GM03348 (cell line): ENCODE measurements at regions not wholly inside any gene's neighbourhood (a gene's known extent, or its start where the extent isn't known, plus 50 kb on each side); places are given as distances from the start of the nearest gene placed in this dataset.

Source experiments
- DNase-seq: peaks from one replicate; pipeline ENCODE4 v3.0.0; 2012; ENCODE audit warnings: low spot score

GRCh38 chr10:31145986-31146385 is 114.3 kb upstream of the ZNF438 start:
- DNase-seq, result no peak

DNA sequence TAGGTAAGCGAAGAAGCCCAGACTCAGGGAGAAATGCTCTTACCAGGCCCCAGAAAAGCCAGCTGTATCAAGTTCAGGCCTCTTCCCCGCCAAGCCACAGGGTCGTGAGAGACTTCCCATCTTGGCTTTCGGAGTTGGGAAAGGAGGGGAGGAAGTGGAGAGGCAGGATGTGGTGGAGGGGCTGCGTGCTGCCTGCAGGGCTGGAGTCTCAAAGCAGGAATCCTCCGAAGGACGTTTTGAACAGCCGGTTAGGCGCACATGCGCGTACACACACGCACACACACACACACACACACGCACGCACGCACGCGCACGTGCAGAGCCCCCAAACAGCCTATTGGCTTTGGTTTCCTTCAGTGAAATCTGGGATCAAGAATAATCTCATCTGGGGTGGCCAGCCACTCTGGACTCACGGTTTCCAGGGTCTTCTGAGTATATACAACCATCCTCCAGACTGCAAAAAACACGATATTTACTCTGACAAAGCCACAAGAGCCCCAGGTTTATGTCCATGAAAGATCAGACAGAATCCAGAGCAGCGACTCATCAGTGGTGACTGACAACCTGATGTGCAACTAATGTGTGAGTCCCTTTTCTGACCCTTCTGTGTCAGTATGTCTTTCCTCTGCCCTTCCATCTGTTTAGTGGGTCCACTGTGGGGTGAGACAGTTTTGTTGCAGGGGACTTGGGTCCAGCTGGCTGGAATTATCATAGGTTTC is 115.0 kb upstream of the ZNF438 start:
- peak; percentile 33 for DNase-seq

DNA sequence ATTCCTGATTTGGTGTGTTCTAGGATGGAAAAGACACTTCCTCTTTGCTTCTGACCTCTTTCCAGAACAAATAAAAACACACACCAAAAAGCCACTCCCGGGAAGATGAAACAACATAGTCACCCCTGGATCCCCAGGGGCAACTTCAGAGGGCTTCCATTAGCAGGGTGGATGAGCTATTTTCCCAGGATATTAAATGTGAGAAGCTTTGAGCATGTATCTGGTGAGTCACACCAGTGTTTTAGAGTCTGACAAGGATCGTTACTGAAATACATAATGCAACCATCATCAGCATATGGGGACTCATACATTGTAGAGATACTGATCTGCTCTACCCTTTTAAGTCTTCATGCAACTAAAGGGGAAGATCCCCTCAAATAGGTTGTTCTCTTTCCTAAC is 115.5 kb upstream of the ZNF438 start:
- peak; percentile 57 for DNase-seq

DNA sequence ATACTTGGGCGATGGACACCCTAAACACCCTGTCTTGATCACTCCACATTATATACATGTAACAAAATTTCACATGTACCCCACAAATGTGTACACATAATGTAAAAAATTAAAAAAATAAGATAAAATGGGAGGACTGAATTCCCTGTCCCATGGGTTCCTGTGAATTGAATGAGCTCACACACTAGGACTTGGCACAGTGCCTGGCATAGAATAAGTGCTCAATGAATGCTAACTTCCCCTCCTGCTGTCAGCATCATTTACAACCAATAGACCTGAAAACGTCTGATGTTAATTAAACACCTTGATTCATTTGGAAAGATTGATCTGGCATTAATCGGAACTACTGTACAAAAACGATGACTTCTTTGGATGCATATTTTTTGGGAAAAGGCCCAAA is 117.3 kb upstream of the ZNF438 start:
- DNase-seq, result no peak

- DNase-seq, result no peak
Measured at GRCh38 chr10:31149835-31150512, 118.3 kb upstream of the ZNF438 start.

DNA sequence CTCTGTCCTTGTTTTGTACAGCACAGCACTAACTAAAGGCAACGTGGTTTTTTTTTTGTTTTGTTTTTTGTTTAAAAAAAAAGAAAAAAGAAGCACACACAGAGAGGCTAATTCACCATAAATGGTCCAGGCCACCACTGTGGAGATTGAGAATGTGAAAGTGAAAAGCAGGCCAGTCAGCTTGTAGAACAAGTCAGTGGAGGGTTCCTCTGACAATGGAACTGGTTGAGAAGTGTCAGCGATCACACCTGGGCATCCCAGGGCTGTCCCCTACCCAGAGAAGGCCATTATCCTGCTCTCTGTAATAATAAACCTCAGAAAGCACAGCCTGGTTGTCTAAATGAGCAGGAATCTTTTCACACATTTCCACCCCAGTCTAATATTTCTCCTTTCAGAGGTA is 119.6 kb upstream of the ZNF438 start:
- DNase-seq, result no peak

GRCh38 chr10:31152421-31153135 is 120.9 kb upstream of the ZNF438 start:
- no peak for DNase-seq

DNA sequence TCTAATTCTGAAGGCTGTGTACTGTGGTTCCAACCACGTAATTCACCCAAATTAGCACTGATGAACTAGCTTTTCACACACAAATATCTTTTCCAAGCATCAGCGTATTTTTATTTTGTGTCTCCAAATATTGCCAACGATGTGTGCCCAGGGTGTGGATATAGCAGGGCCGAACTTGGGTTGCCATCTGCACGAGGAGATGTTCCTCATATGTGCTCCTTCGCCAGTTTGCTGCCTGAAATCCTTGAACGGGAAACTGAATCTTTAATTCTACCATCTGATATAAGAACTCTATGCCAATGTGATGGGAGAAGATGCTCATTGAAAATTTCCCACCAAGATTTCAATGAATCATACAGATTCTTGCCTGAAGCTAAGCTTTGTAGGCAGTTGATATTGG is 121.5 kb upstream of the ZNF438 start:
- DNase-seq, result no peak

GRCh38 chr10:31153692-31154091 is 122.0 kb upstream of the ZNF438 start:
- no peak for DNase-seq

DNA sequence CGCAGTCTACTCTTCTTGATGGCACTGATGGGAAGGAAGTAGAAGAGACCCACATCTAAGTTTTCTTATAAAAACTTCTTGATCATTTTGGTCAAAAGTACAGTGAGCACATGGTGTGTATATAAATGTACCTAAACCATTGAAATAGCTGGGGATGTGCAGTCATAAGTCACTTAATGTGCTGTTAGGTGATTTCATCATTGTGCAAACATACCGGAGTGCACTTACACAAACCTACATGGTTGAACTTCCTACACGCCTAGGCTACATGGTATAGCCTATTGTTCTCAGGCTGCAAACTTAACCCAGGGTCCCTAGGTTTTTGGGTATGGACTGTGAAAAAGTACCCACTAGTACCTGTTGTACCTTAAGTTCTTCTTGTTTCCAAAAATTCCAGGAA is 123.3 kb upstream of the ZNF438 start:
- no peak for DNase-seq

DNA sequence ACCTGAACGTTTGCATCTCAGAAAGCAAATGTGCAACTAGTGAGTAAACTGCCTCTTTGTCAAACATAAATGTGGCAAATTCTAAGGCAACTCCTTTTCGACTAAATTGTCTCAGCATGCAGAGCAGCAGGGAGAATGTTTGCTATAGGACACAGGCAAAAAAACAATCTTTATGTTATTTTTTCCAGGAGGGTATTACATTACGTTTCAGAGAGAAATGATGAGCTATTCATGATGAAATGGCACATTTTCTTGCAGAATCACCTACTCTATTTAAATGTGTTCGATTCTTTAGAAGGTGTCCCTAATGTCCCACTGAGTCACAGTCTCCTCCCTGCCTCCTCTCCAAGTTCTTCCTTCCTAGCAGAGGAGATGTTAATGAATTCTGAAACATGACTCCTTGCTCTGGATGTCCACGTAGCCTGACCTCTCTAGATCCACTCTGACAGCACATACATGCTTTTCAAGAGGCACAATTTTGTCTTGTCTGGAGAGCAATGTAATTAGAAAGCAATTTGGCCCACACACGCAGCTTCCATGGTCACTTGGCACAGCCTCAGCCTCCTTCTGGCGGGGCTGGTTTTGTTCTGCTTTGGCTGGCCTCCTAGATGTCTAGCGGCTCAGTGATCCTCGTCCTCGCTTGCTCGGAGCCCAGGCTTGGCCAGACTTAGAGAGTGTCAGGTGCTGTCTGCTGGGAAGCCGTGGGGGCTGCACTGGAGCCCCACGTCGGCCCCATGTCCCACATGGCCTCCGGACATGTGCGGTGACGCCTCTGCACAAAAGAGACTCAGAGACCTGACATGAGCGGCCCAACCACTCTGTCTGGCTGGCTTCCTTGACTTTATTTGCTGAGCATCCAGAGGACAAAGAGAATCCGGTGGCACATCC is 125.7 kb upstream of the ZNF438 start:
- DNase-seq, result peak; percentile 75

DNA sequence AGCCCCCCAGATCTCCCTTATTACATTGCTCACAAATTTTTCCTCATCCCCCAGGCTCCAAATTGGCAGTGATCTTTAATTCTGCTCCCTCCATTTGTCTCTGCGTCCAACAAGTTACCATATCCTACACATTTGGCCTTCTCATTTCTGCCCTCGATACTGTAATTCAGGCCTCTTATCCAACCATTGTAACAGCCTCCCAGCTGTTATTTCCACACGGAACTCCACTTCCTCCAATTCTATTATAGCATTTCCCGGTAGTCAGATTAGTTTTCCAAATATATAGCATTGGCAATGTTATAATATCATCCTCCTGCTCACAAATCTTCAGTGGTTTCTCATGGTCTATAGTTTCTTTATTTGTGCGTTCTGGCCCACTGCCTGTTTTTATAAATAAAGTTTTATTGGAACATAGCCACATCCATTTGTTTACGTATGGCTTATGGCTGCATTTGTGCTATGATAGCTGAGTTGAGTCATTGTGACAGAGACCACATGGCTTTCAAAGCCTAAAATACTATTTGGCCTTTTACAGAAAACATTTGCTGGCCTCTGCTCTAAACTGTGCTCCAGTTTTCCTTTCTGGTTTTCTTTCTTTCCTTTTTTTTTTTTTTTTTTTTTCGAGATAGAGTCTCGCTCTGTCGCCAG is 126.5 kb upstream of the ZNF438 start:
- no peak for DNase-seq

GRCh38 chr10:31166606-31167005 is 134.9 kb upstream of the ZNF438 start:
- no peak for DNase-seq

DNA sequence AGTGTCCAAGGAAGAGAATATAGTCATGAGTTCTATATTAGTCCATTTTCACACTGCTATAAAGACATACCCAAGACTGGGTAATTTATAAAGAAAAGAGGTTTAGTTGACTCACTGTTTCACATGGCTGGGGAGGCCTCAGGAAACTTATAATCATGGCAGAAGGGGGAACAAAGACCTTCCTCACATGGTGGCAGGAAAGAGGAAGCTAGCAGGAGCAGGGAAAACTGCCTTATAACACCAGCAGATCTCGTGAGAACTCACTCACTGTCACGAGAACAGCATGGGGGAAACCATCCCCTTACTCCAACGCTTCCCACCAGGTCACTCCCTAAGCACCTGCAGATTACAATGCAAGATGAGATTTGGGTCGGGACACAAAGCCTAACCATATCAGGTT is 139.0 kb upstream of the ZNF438 start:
- no peak for DNase-seq

DNA sequence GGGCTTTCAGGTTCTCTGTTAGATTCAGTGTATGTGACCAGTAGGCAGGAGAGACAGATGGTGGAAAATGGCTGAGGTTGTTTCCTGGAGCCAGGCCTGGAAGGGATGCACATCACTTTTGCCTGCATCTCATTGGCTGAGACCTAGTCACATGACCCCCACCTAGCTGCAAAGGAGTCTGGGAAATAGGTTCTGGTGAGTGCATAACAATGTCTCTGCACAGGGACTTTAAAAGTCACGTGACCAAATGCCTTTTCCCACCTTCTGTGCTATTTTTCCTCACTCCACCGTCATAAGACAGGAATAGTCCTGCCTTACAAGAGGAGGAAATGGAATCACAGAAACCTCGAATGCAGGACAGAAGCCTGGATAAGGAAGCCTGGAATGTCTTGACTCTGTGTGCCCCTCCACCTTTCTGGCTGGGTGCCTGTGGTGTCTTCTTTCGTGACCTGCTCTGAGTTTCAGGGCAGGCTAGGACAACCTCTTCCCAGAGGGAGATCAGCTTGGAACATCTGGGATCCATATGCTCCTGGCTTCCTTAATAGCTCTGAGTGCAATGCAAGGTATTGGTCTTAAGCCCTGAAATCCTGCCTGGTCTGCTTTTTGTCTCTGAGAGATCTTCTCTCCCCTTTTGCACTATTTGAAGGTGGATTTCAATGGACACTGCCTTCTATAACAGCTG is 139.9 kb upstream of the ZNF438 start:
- peak; percentile 55 for DNase-seq

- DNase-seq, result no peak
Measured at GRCh38 chr10:31172925-31173324, 141.3 kb upstream of the ZNF438 start.

- no peak for DNase-seq
Measured at GRCh38 chr10:31173752-31174151, 142.1 kb upstream of the ZNF438 start.

- DNase-seq, result no peak
Measured at GRCh38 chr10:31179091-31179680, 139.8 kb upstream of the ZEB1 start.

GRCh38 chr10:31186225-31187000 is 132.6 kb upstream of the ZEB1 start:
- no peak for DNase-seq

- no peak for DNase-seq
Measured at GRCh38 chr10:31187182-31187581, 131.8 kb upstream of the ZEB1 start.
